ENCODE measurements at regions not wholly inside any gene's neighbourhood (a gene's known extent, or its start where the extent isn't known, plus 50 kb on each side); places are given as distances from the start of the nearest gene placed in this dataset.

DNA sequence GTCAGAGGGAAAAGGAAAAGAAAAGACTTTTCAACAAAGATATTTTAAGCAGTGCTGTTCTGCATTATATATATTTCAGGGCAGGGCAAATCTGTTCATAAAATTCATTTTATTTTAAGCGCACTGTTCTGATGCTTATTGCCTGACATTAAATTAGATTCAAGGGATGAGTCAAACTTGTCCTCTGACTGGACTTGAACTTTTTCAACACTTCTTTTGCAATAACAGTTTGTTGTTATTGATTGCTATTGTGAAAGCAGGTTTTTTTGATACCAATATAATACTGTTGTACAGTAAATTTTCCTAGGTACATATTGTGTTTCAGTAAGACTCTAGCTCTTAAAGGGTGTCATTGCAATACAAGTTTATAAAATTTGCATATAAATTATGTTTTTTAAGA lies 481.3 kb downstream of the NAF1 start:
- Histone ChIP-seq H3K14ac (ENCODE audit: insufficient read length) (no peak overlapping the region), H4K5ac (ENCODE audit: insufficient read length, low read depth, low read length) (no peak overlapping the region), H3K23ac (ENCODE audit: insufficient read length) (no peak overlapping the region), H2BK5ac (ENCODE audit: low read depth, low read length) (no peak overlapping the region), H4K20me1 (replicated peaks in 1 of 2; ENCODE audit: control insufficient read depth in 1 of 2, insufficient read depth in 2 of 2, low read length in 2 of 2) (no peaks in the 10 kb centered on the region), H3K18ac (ENCODE audit: extremely low read depth, low read length) (no peak overlapping the region), H4K8ac (ENCODE audit: extremely low read depth, insufficient read depth, low read length) (no peak overlapping the region), H2BK12ac (ENCODE audit: low read depth, low read length) (no peak overlapping the region), H3K9me3 (ENCODE audit: insufficient read depth in 2 of 2, low read depth in 1 of 2, low read length in 1 of 2) (no peaks in the 10 kb centered on the region), H2BK20ac (ENCODE audit: low read length) (no peak overlapping the region), H3K9ac (replicated peaks in 1 of 4; ENCODE audit: extremely low read depth in 1 of 4, low read depth in 3 of 4, low read length in 3 of 4) (no peak overlapping the region), H3K23me2 (ENCODE audit: low read depth, low read length) (no peaks in the 10 kb centered on the region), H2BK120ac (replicated peaks; ENCODE audit: low read depth, low read length) (no peak overlapping the region), H3K27me3 (replicated peaks in 1 of 4; ENCODE audit: control insufficient read depth in 3 of 4, extremely low read depth in 1 of 4, insufficient read depth in 3 of 4, low read length in 3 of 4) (no peaks in the 10 kb centered on the region), H3K27ac (ENCODE audit: low read depth, low read length) (no peak overlapping the region), H3K56ac (replicated peaks; ENCODE audit: insufficient read length, low read depth, low read length) (no peak overlapping the region), H3K4me2 (ENCODE audit: insufficient read depth in 1 of 2, low read depth in 2 of 2, low read length in 2 of 2) (no peak overlapping the region), H3K4ac (replicated peaks; ENCODE audit: insufficient read length, low read depth, low read length) (no peak overlapping the region), H3K36me3 (ENCODE audit: control insufficient read depth in 2 of 4, insufficient read depth in 4 of 4, low read length in 3 of 4) (no peaks in the 10 kb centered on the region), H3K79me1 (ENCODE audit: low read depth, low read length) (no peaks in the 10 kb centered on the region), H3K4me3 (ENCODE audit: extremely low read depth in 1 of 4, insufficient read depth in 2 of 4, low read depth in 3 of 4, low read length in 4 of 4) (no peak overlapping the region), H4K91ac (replicated peaks; ENCODE audit: insufficient read length, low read length) (no peak overlapping the region), H2AFZ (ENCODE audit: low read length) (no peak overlapping the region), H2BK15ac (ENCODE audit: low read length) (no peak overlapping the region), H3K4me1 (replicated peaks in 1 of 4; ENCODE audit: control insufficient read depth in 3 of 4, insufficient read depth in 4 of 4, low read length in 3 of 4) (no peaks in the 10 kb centered on the region), H2AK5ac (ENCODE audit: low read depth, low read length) (no peak overlapping the region), H3K79me2 (ENCODE audit: control insufficient read depth in 1 of 2, insufficient read depth in 2 of 2, low read length in 2 of 2) (no peaks in the 10 kb centered on the region)
- 85% methylated on average over 1 of the region's 1 CpG; no CpG with 5 or more reads in 1 of the 2 experiments for WGBS, 2 experiments (ENCODE audit: extremely low coverage in 1 of 2, insufficient coverage in 1 of 2, insufficient read length in 1 of 2, insufficient replicate concordance in 2 of 2, low coverage in 1 of 2, low lambda C conversion rate in 2 of 2, missing lambda C conversion rate in 1 of 2)
- DNase-seq (ENCODE audit: low read depth in 1 of 2, low spot score in 2 of 2) = no peak
- ChIA-PET CTCF (ENCODE audit: partially characterized antibody) (interaction anchor here (1.0 kb wide), 1 partner anchor 81 kb away, joined by 3 read pairs; no protein-coding TSS in a partner anchor), POLR2A (ENCODE audit: partially characterized antibody) (no interaction called here)
- no peak for FAIRE-seq
- TF ChIP-seq SRF (IDR thresholded peaks at IDR 0.05; ENCODE audit: low read depth, low read length) (no peak), MAFK (IDR thresholded peaks at IDR 0.05; ENCODE audit: low read depth, low read length) (no peak), RXRA (IDR thresholded peaks at IDR 0.05; ENCODE audit: insufficient read depth, low read depth, low read length) (no peak), TAF7 (optimal IDR thresholded peaks at IDR 0.05; ENCODE audit: borderline replicate concordance, low read depth, low read length) (no peak), RFX5 (IDR thresholded peaks at IDR 0.05; ENCODE audit: borderline replicate concordance, low read depth, low read length) (no peak), POLR2AphosphoS5 (IDR thresholded peaks at IDR 0.05; ENCODE audit: low read depth, low read length) (no peak), EP300 (IDR thresholded peaks at IDR 0.05; ENCODE audit: borderline replicate concordance in 1 of 2, low read depth in 2 of 2, low read length in 2 of 2) (no peak), KDM5A (IDR thresholded peaks at IDR 0.05; ENCODE audit: low read length) (no peak), CTBP2 (IDR thresholded peaks at IDR 0.05; ENCODE audit: borderline replicate concordance, insufficient read depth, insufficient read length, low read length) (no peak), KDM1A (IDR thresholded peaks at IDR 0.05; ENCODE audit: borderline replicate concordance, low read length) (no peak), SIX5 (IDR thresholded peaks at IDR 0.05; ENCODE audit: low read depth, low read length) (no peak), ASH2L (IDR thresholded peaks at IDR 0.05; ENCODE audit: low read length) (no peak), BACH1 (IDR thresholded peaks at IDR 0.05; ENCODE audit: low read length) (no peak), NANOG (IDR thresholded peaks at IDR 0.05; ENCODE audit: insufficient read depth, low read depth, low read length, poor library complexity, severe bottlenecking) (no peak)
- TF ChIP-seq, protein P1, sequence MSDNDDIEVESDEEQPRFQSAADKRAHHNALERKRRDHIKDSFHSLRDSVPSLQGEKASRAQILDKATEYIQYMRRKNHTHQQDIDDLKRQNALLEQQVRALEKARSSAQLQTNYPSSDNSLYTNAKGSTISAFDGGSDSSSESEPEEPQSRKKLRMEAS (IDR thresholded peaks at IDR 0.05) = no peak

Data from H1 (cell line).